ENCODE measurements at regions not wholly inside any gene's neighbourhood (a gene's known extent, or its start where the extent isn't known, plus 50 kb on each side); places are given as distances from the start of the nearest gene placed in this dataset.

- intact Hi-C loops (cut with DNase I): no loop called here
- H3K4me3 ChIP-seq: no peak overlapping the region
- no peaks in the 10 kb centered on the region for H3K27me3 ChIP-seq (ENCODE audit: insufficient read depth in 3 of 3, low read length in 2 of 3)
- no peaks in the 10 kb centered on the region for H3K36me3 ChIP-seq (ENCODE audit: insufficient read depth in 1 of 2, low read depth in 1 of 2)
- no peak for DNase-seq
- WGBS, 3 donors: 68 to 81% (median 73%) methylated on average over 1 of the region's 1 CpG
- no peaks in the 10 kb centered on the region for H3K9me3 ChIP-seq
- H3K4me1 ChIP-seq: no peaks in the 10 kb centered on the region
- TF ChIP-seq, protein P1, sequence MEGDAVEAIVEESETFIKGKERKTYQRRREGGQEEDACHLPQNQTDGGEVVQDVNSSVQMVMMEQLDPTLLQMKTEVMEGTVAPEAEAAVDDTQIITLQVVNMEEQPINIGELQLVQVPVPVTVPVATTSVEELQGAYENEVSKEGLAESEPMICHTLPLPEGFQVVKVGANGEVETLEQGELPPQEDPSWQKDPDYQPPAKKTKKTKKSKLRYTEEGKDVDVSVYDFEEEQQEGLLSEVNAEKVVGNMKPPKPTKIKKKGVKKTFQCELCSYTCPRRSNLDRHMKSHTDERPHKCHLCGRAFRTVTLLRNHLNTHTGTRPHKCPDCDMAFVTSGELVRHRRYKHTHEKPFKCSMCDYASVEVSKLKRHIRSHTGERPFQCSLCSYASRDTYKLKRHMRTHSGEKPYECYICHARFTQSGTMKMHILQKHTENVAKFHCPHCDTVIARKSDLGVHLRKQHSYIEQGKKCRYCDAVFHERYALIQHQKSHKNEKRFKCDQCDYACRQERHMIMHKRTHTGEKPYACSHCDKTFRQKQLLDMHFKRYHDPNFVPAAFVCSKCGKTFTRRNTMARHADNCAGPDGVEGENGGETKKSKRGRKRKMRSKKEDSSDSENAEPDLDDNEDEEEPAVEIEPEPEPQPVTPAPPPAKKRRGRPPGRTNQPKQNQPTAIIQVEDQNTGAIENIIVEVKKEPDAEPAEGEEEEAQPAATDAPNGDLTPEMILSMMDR (IDR thresholded peaks at IDR 0.05): no peak
- no peak overlapping the region for H3K27ac ChIP-seq
- ATAC-seq: no peak
These were observed 315.8 kb upstream of the MGMT start for GRCh38 chr10:129151281-129151680.

- 41 to 59% (median 54%) methylated on average over 2 of the region's 2 CpGs for WGBS, 3 donors
- Histone ChIP-seq H3K36me3 (ENCODE audit: insufficient read depth in 1 of 2, low read depth in 1 of 2) (no peaks in the 10 kb centered on the region), H3K4me1 (no peaks in the 10 kb centered on the region), H3K27ac (no peak overlapping the region), H3K9me3 (no peaks in the 10 kb centered on the region), H3K4me3 (no peak overlapping the region), H3K27me3 (ENCODE audit: insufficient read depth in 3 of 3, low read length in 2 of 3) (no peaks in the 10 kb centered on the region)
- TF ChIP-seq, protein P1 (IDR thresholded peaks at IDR 0.05): no peak
- intact Hi-C loops (cut with DNase I): no loop called here
- DNase-seq (no peak), ATAC-seq (no peak)
These were observed 310.6 kb upstream of the MGMT start for GRCh38 chr10:129156406-129156805.

- ATAC-seq: no peak
- H3K4me3 ChIP-seq: no peak overlapping the region
- H3K27ac ChIP-seq: no peak overlapping the region
- H3K9me3 ChIP-seq: no peaks in the 10 kb centered on the region
- 94 to 97% (median 96%) methylated on average over 5 of the region's 5 CpGs for WGBS, 3 donors
- no peaks in the 10 kb centered on the region for H3K36me3 ChIP-seq (ENCODE audit: insufficient read depth in 1 of 2, low read depth in 1 of 2)
- H3K4me1 ChIP-seq: no peaks in the 10 kb centered on the region
- H3K27me3 ChIP-seq (ENCODE audit: insufficient read depth in 3 of 3, low read length in 2 of 3): no peaks in the 10 kb centered on the region
- TF ChIP-seq, protein P1 (IDR thresholded peaks at IDR 0.05): no peak
- DNase-seq: no peak
- intact Hi-C loops (cut with DNase I): no loop called here
These were observed 309.9 kb upstream of the MGMT start for GRCh38 chr10:129157185-129157584.

- H3K36me3 ChIP-seq (ENCODE audit: insufficient read depth in 1 of 2, low read depth in 1 of 2): no peaks in the 10 kb centered on the region
- H3K9me3 ChIP-seq: no peaks in the 10 kb centered on the region
- TF ChIP-seq, protein P1 (IDR thresholded peaks at IDR 0.05): no peak
- no peak for DNase-seq
- ATAC-seq: peak in 1 of 4 donors; percentile 39
- H3K27ac ChIP-seq: no peak overlapping the region
- H3K4me3 ChIP-seq: no peak overlapping the region
- WGBS, 3 donors: 27 to 35% (median 28%) methylated on average over 2 of the region's 2 CpGs
- no peaks in the 10 kb centered on the region for H3K4me1 ChIP-seq
- intact Hi-C loops (cut with DNase I): no loop called here
- no peaks in the 10 kb centered on the region for H3K27me3 ChIP-seq (ENCODE audit: insufficient read depth in 3 of 3, low read length in 2 of 3)
These were observed 305.9 kb upstream of the MGMT start for GRCh38 chr10:129161150-129161549.

DNA sequence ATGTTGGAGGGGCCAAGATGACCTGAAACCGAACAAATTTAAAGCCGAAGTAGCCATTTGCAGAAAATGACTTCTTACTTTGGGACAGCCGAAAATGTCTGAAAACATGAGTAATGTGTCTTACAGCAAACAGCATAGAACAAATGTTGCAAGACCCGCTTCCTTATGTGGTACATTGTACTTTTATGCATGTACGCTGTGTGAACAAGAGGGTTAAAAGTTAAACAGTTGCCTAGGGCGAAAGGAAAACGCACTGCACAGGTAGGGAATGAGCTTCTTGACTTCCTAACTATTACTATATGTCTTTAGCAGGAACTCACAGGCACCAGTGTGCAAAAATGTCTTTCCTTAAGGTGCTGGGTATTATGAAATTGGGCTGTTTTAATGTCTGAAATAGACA, 303.5 kb upstream of the MGMT start:
- TF ChIP-seq, protein P1 (IDR thresholded peaks at IDR 0.05): no peak
- Histone ChIP-seq H3K4me3 (no peak overlapping the region), H3K9me3 (no peaks in the 10 kb centered on the region), H3K27me3 (ENCODE audit: insufficient read depth in 3 of 3, low read length in 2 of 3) (no peaks in the 10 kb centered on the region), H3K27ac (no peak overlapping the region), H3K36me3 (ENCODE audit: insufficient read depth in 1 of 2, low read depth in 1 of 2) (no peaks in the 10 kb centered on the region), H3K4me1 (no peaks in the 10 kb centered on the region)
- 95 to 96% (median 95%) methylated on average over 7 of the region's 7 CpGs for WGBS, 3 donors
- no peak for ATAC-seq
- intact Hi-C loops (cut with DNase I): no loop called here
- no peak for DNase-seq
